Transverse colon (tissue), 4 donors: ENCODE measurements at regions not wholly inside any gene's neighbourhood (a gene's known extent, or its start where the extent isn't known, plus 50 kb on each side); places are given as distances from the start of the nearest gene placed in this dataset.

Experiments
- DNase-seq: peaks from one replicate; pipeline ENCODE4 v3.0.0-alpha.2; 2019
- H3K27ac ChIP-seq, 4 donors: fragments of 200-600 bp; sonication (generic); 2 replicates each; pipeline ENCODE4 v1.5.1; 2016 to 2018; ENCODE audit warnings: inconsistent platforms in 4 of 4
- H3K27me3 ChIP-seq: fragments of 200-600 bp; sonication (generic); 2 replicates; pipeline ENCODE4 v1.5.1; 2017; ENCODE audit warnings: inconsistent platforms
- H3K36me3 ChIP-seq, 4 donors: fragments of 200-600 bp; sonication (generic); 2 replicates each; pipeline ENCODE4 v1.5.1; 2017 to 2019; ENCODE audit warnings: inconsistent platforms in 4 of 4
- H3K4me1 ChIP-seq, 4 donors: fragments of 200-600 bp; sonication (generic); 2 replicates each; pipeline ENCODE4 v1.5.1; 2017 to 2020; ENCODE audit warnings: inconsistent platforms in 4 of 4
- H3K4me3 ChIP-seq, 4 donors: fragments of 200-600 bp; sonication (generic); 1 replicate in 1 of 4; 2 replicates in 3 of 4; pipeline versions ENCODE4 v1.5.1 to v1.6.1; 2017 to 2019; ENCODE audit warnings: inconsistent platforms in 4 of 4
- H3K9me3 ChIP-seq, 2 donors: fragments of 200-600 bp; sonication (generic); 2 replicates each; pipeline ENCODE4 v1.5.1; 2017 to 2019; ENCODE audit warnings: inconsistent platforms in 2 of 2
- CTCF ChIP-seq, 5 experiments: fragments of 200-600 bp in 3 of 5; fragments of 450-650 bp in 2 of 5; sonication (generic) in 3 of 5; IDR thresholded peaks; 1 replicate in 2 of 5; 2 replicates in 3 of 5; pipeline ENCODE4 v1.5.1; 2016 to 2017; ENCODE audit warnings: antibody characterized with exemption in 5 of 5, inconsistent platforms in 3 of 5, mild to moderate bottlenecking in 2 of 5, moderate library complexity in 1 of 5
- EP300 ChIP-seq: sonication (generic); formaldehyde crosslinking; IDR thresholded peaks from one replicate; pipeline ENCODE4 v1.6.1; 2017; ENCODE audit warnings: antibody characterized with exemption, low read depth
- POLR2A ChIP-seq: fragments of 450-650 bp; IDR thresholded peaks from one replicate; pipeline ENCODE4 v1.6.1; 2016; ENCODE audit warnings: antibody characterized with exemption, mild to moderate bottlenecking, moderate library complexity
- POLR2AphosphoS5 ChIP-seq, 3 donors: sonication (generic); formaldehyde crosslinking; IDR thresholded peaks; one replicate each; pipeline ENCODE4 v1.6.1; 2016; ENCODE audit warnings: antibody characterized with exemption in 3 of 3
- WGBS, 2 donors: methylation state at CpG; one replicate each; pipeline ENCODE4 v1.1.5; 2018; ENCODE audit warnings: low coverage in 1 of 2; 5-methylcytosine and 5-hydroxymethylcytosine counted together
- in situ Hi-C, 4 donors: fragments of 200-750 bp; cut with MboI; loops; one replicate each; pipeline versions ENCODE4 v1.15.0 to v1.15.1; 2017; ENCODE audit warnings: low sequenced_read_pairs in 3 of 4, low pct_ligation_motif_present in 1 of 4, low pct_unique_long_range_greater_than_20kb in 1 of 4
- intact Hi-C: fragments of 100-400 bp; cut with DNase I; formaldehyde crosslinking; loops from one replicate; pipeline ENCODE4 v1.15.1; 2023; ENCODE audit warnings: low total_unique reads

- H3K4me3 ChIP-seq, result no peak overlapping the region
- peaks cover 15 to 57% (median 28%) of the 10 kb centered on the region in 4 donors for H3K4me1 ChIP-seq
- TF ChIP-seq POLR2A (no peak), EP300 (no peak), CTCF (IDR thresholded peaks at IDR 0.05) (no peak), POLR2AphosphoS5 (IDR thresholded peaks at IDR 0.05) (no peak)
- intact Hi-C loops (loop anchor here (10.0 kb wide), 1 partner anchor 130 kb away; no protein-coding TSS in a partner anchor), in situ Hi-C loops (no loop called here)
- DNase-seq, result no peak
- no peaks in the 10 kb centered on the region for H3K27me3 ChIP-seq
- H3K27ac ChIP-seq, result peak overlapping the region in 1 of 4 donors; percentile 81
- H3K9me3 ChIP-seq, result no peaks in the 10 kb centered on the region
- H3K36me3 ChIP-seq, result no peaks in the 10 kb centered on the region
- WGBS, 2 donors, result 67 to 94% methylated on average over 1 to 5 of the region's 5 CpGs
Measured at GRCh38 chr2:39514825-39515224, 77.7 kb upstream of the MAP4K3 start.

DNA sequence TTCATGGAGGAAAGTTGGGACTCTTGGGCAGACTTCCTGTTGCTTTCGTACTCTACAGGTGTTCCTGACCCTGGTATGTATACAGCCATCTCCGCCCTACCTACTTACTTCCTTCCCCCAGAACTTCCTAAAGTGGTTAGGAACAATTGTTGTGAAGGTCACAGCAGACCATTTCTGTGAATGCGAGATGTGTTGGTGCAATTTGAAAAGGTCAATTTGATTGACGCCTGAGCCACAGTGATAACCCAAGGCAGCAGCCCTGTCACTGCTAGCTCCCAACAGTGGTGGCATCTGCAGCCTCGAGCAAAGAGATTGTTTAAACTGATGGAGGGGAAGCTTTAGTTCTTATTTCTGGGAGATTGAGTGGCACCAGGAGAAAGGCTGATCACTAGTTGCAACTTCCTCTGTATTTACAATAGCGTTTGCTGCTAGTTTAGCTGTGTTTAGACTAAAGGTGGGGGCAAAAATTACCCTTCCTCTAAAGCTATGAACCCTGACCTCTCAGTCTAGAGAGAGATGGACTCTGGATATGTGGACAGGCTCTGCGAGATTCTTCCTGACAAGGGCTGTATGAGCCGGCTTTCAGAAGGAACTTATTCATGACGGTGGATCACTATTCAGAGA, 78.3 kb upstream of the MAP4K3 start:
- no peaks in the 10 kb centered on the region for H3K36me3 ChIP-seq
- intact Hi-C loops, result loop anchor here (10.0 kb wide), 1 partner anchor 131 kb away; no protein-coding TSS in a partner anchor
- no peaks in the 10 kb centered on the region for H3K9me3 ChIP-seq
- no peak for DNase-seq
- WGBS, 2 donors, result 82 to 93% methylated on average over 3 to 9 of the region's 9 CpGs
- H3K4me3 ChIP-seq, result no peak overlapping the region
- TF ChIP-seq POLR2A, result no peak
- no peak for TF ChIP-seq POLR2AphosphoS5 (IDR thresholded peaks at IDR 0.05)
- no peak for TF ChIP-seq CTCF (IDR thresholded peaks at IDR 0.05)
- no peak for TF ChIP-seq EP300
- in situ Hi-C loops, result no loop called here
- no peaks in the 10 kb centered on the region for H3K27me3 ChIP-seq
- peak overlapping the region in 1 of 4 donors; percentile 81 for H3K27ac ChIP-seq
- H3K4me1 ChIP-seq, result peaks cover 14 to 57% (median 28%) of the 10 kb centered on the region in 4 donors

DNA sequence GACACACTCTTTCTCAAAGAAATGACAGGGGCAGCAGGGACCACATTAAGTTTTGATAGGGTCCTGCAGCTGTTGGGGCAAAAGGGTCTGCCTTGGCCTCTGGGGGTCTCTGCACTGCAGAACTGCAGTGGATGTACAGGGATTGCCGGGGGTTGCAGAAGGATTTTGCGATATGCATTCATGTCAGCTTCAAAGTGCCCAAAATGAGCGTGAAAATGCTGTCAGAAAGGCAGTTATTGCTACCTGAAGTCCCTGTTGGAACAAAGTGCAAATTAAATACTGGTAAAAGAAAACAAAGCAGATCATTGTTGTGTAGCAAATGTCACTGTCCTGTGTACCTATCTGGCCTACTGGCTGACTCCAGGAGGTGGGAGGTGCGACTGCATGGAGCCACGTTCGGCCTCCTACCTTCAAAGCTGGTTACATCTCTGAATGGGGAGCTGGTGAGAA, 78.8 kb upstream of the MAP4K3 start:
- in situ Hi-C loops, result no loop called here
- Histone ChIP-seq H3K9me3 (peaks cover 0 to 3% of the 10 kb centered on the region in 2 donors), H3K27me3 (no peaks in the 10 kb centered on the region), H3K4me3 (no peak overlapping the region), H3K36me3 (no peaks in the 10 kb centered on the region), H3K4me1 (peaks cover 14 to 57% (median 28%) of the 10 kb centered on the region in 4 donors), H3K27ac (peak overlapping the region in 3 of 4 donors; percentile 67 to 70 (median 68))
- DNase-seq, result no peak
- TF ChIP-seq POLR2AphosphoS5 (IDR thresholded peaks at IDR 0.05) (no peak), POLR2A (no peak), CTCF (IDR thresholded peaks at IDR 0.05) (no peak), EP300 (no peak)
- intact Hi-C loops, result loop anchor here (10.0 kb wide), 1 partner anchor 131 kb away; no protein-coding TSS in a partner anchor
- 72 to 81% methylated on average over 5 to 6 of the region's 6 CpGs for WGBS, 2 donors

GRCh38 chr2:39516347-39517101, 79.4 kb upstream of the MAP4K3 start:
- intact Hi-C loops, result loop anchor here (10.0 kb wide), 1 partner anchor 132 kb away; no protein-coding TSS in a partner anchor
- peak; percentile 29 for DNase-seq
- Histone ChIP-seq H3K4me1 (peaks cover 14 to 51% (median 23%) of the 10 kb centered on the region in 4 donors), H3K36me3 (no peaks in the 10 kb centered on the region), H3K4me3 (no peak overlapping the region), H3K27me3 (no peaks in the 10 kb centered on the region), H3K27ac (peak overlapping the region in 3 of 4 donors; percentile 67 to 70 (median 68)), H3K9me3 (peaks cover 3 to 8% of the 10 kb centered on the region in 2 donors)
- in situ Hi-C loops, result no loop called here
- TF ChIP-seq POLR2A (no peak), CTCF (IDR thresholded peaks at IDR 0.05) (no peak), EP300 (no peak), POLR2AphosphoS5 (IDR thresholded peaks at IDR 0.05) (peak in 1 of 3 donors; percentile 65)
- WGBS, 2 donors, result 75% methylated on average over 8 of the region's 8 CpGs; no CpG with 5 or more reads in 1 of the 2 donors
